CD4-positive, alpha-beta T cell treated with Interferon alpha-2 for 1 hour (primary cell): ENCODE measurements at regions not wholly inside any gene's neighbourhood (a gene's known extent, or its start where the extent isn't known, plus 50 kb on each side); places are given as distances from the start of the nearest gene placed in this dataset.
"Not testable (repeated sequence)": the region's sequence is repeated elsewhere in the genome, so short reads cannot be mapped to it uniquely, and the experiment has no call there.

Source experiments
- DNase-seq, 2 donors: peaks; one replicate each; pipeline ENCODE4 v3.0.0-alpha.2; 2020 to 2022

GRCh38 chr15:77944002-77944867 is 133.3 kb downstream of the TBC1D2B start:
- DNase-seq = peak; percentile 26 to 35

- DNase-seq = no peak
These were observed 134.8 kb downstream of the TBC1D2B start for GRCh38 chr15:77942611-77943211.

GRCh38 chr15:77941090-77941827 is 136.3 kb downstream of the TBC1D2B start:
- DNase-seq = not testable (repeated sequence)

GRCh38 chr15:77940381-77940947 is 137.0 kb downstream of the TBC1D2B start:
- DNase-seq = no peak

GRCh38 chr15:77939851-77940250 is 137.7 kb downstream of the TBC1D2B start:
- DNase-seq = no peak

GRCh38 chr15:77939026-77939425 is 138.5 kb downstream of the TBC1D2B start:
- DNase-seq = not testable (repeated sequence)

GRCh38 chr15:77938546-77938945 is 139.0 kb downstream of the TBC1D2B start:
- not testable (repeated sequence) for DNase-seq

GRCh38 chr15:77936567-77936966 is 140.9 kb downstream of the TBC1D2B start:
- DNase-seq = not testable (repeated sequence)

- not testable (repeated sequence) for DNase-seq
These were observed 143.0 kb downstream of the TBC1D2B start for GRCh38 chr15:77934516-77934915.

- DNase-seq = not testable (repeated sequence)
These were observed 146.6 kb downstream of the TBC1D2B start for GRCh38 chr15:77930907-77931306.

- DNase-seq = not testable (repeated sequence)
These were observed 147.0 kb downstream of the TBC1D2B start for GRCh38 chr15:77930490-77930889.

- DNase-seq = not testable (repeated sequence)
These were observed 150.7 kb downstream of the TBC1D2B start for GRCh38 chr15:77926789-77927188.

- DNase-seq = not testable (repeated sequence)
These were observed 151.2 kb downstream of the TBC1D2B start for GRCh38 chr15:77926296-77926695.

- not testable (repeated sequence) for DNase-seq
These were observed 152.4 kb downstream of the TBC1D2B start for GRCh38 chr15:77925101-77925500.

GRCh38 chr15:77921664-77922063 is 155.8 kb downstream of the TBC1D2B start:
- no peak for DNase-seq

GRCh38 chr15:77916966-77917635 is 160.4 kb downstream of the TBC1D2B start:
- DNase-seq = not testable (repeated sequence)

GRCh38 chr15:77915961-77916330 is 161.6 kb downstream of the TBC1D2B start:
- not testable (repeated sequence) for DNase-seq

GRCh38 chr15:77915261-77915960 is 162.1 kb downstream of the TBC1D2B start:
- no peak for DNase-seq

- DNase-seq = not testable (repeated sequence)
These were observed 163.0 kb downstream of the TBC1D2B start for GRCh38 chr15:77914531-77914930.

GRCh38 chr15:77910030-77910911 is 167.2 kb downstream of the TBC1D2B start:
- DNase-seq = peak; percentile 72 to 79
